Panc1 (cell line): ENCODE measurements at regions not wholly inside any gene's neighbourhood (a gene's known extent, or its start where the extent isn't known, plus 50 kb on each side); places are given as distances from the start of the nearest gene placed in this dataset.

Experiments
- ATAC-seq: fragments of 200-7000 bp; cut with Tn5 transposase; 2 replicates; pipeline ENCODE4 v1.9.1; 2020; ENCODE audit warnings: mild to moderate bottlenecking, moderate library complexity
- BruUV-seq: library from RNA; stranded (reverse); fragments of 400-500 nt; replicated peaks from 2 replicates; lab custom pipeline; 2021; lab: Mats Ljungman, UMichigan
- CTCF ChIA-PET: fragments of 300-600 bp; sonication (Branson Sonifier 250); formaldehyde crosslinking; loops from one replicate; lab custom pipeline; 2022; ENCODE audit warnings: antibody characterized with exemption; lab: Charles Lee
- POLR2A ChIA-PET: fragments of 300-600 bp; sonication (Branson Sonifier 250); formaldehyde crosslinking; loops from one replicate; lab custom pipeline; 2022; ENCODE audit warnings: antibody characterized with exemption; lab: Charles Lee
- DNase-seq: peaks from one replicate; pipeline ENCODE4 v3.0.0-alpha.2; 2010; ENCODE audit warnings: low read depth, low spot score
- H3K27ac ChIP-seq: 2 replicates; pipeline ENCODE4 v1.5.1; 2011; ENCODE audit warnings: mild to moderate bottlenecking, low read length, inconsistent platforms
- H3K27me3 ChIP-seq: fragments of 200-500 bp; sonication (Bioruptor generic); 2 replicates; pipeline ENCODE4 v1.6.0; 2014; ENCODE audit warnings: low read length, inconsistent platforms; ENCODE audit not compliant: control insufficient read depth, insufficient read depth
- H3K36me3 ChIP-seq: fragments of 200-500 bp; sonication (Bioruptor generic); 2 replicates; pipeline ENCODE4 v1.5.1; 2014; ENCODE audit warnings: inconsistent platforms, mild to moderate bottlenecking, low read length, moderate library complexity; ENCODE audit not compliant: control insufficient read depth, insufficient read depth
- H3K4me1 ChIP-seq: 2 replicates; pipeline ENCODE4 v1.5.1; 2011; ENCODE audit warnings: inconsistent platforms, mild to moderate bottlenecking, low read length, moderate library complexity; ENCODE audit not compliant: control insufficient read depth, insufficient read depth
- H3K4me3 ChIP-seq, 2 experiments: 2 replicates each; pipeline ENCODE4 v1.5.1; 2011 to 2012; ENCODE audit warnings: low read depth in 2 of 2, low read length in 2 of 2, mild to moderate bottlenecking in 2 of 2, inconsistent platforms in 1 of 2, moderate library complexity in 1 of 2
- H3K9me3 ChIP-seq: fragments of 200-500 bp; sonication (Bioruptor generic); 2 replicates; pipeline ENCODE4 v1.5.1; 2014; ENCODE audit warnings: low read depth, mild to moderate bottlenecking, inconsistent platforms, low read length, moderate library complexity; ENCODE audit not compliant: control insufficient read depth, insufficient read depth
- POLR2AphosphoS5 ChIP-seq: IDR thresholded peaks from 2 replicates; pipeline ENCODE4 v1.6.1; 2012; ENCODE audit warnings: mild to moderate bottlenecking, low read depth, low read length, moderate library complexity
- SIN3A ChIP-seq: IDR thresholded peaks from 2 replicates; pipeline ENCODE4 v1.6.1; 2012; ENCODE audit warnings: low read depth, mild to moderate bottlenecking, low read length, moderate library complexity, borderline replicate concordance; ENCODE audit not compliant: insufficient read depth
- TCF7L2 ChIP-seq: IDR thresholded peaks from 2 replicates; pipeline ENCODE4 v1.6.1; 2011; ENCODE audit warnings: mild to moderate bottlenecking, low read depth, low read length, inconsistent platforms
- in situ Hi-C: cut with HindIII; loops from 2 replicates; pipeline ENCODE4 v1.10.0; 2016; ENCODE audit warnings: low sequenced_read_pairs, low pct_unique_long_range_greater_than_20kb
- intact Hi-C: fragments of 100-400 bp; cut with micrococcal nuclease; formaldehyde crosslinking; loops from one replicate; pipeline ENCODE4 v1.10.0; 2022; ENCODE audit not compliant: unreplicated experiment
- TF ChIP-seq, protein P1 (sequence below), 2 experiments: IDR thresholded peaks; 2 replicates each; pipeline ENCODE4 v1.6.1; 2011 to 2012; ENCODE audit warnings: low read depth in 2 of 2, control low read depth in 1 of 2, low read length in 1 of 2, mild to moderate bottlenecking in 1 of 2, moderate library complexity in 1 of 2; ENCODE audit not compliant: insufficient read depth in 1 of 2
- TF ChIP-seq, protein P2 (sequence below): fragments of 450-650 bp; IDR thresholded peaks from 2 replicates; pipeline ENCODE4 v1.5.1; 2017; ENCODE audit warnings: mild to moderate bottlenecking

DNA sequence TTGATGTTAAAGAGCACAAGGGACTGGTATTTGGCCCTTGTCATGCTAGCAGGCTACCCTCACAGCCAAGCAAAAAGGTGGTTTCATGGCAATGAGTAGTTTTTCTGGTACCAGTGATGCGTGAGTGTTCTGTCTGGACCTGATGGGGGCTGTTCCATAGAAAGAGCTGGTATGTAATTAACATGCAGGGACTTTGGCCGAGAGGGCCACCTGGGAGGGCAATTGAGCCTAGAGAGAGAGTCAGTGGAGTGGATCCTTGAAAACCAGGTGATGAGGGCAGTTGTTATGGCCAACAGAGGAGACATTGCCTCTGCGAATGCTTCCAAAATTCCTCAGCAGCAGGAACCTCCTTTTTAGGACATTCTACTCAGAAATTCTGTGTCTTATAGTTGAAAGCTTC lies 383.3 kb downstream of the PSAT1 start:
- no TSS peak for BruUV-seq
- DNase-seq: no peak
- in situ Hi-C loops: no loop called here
- intact Hi-C loops: no loop called here
- ChIA-PET POLR2A (no interaction called here), CTCF (no interaction called here)
- H3K27me3 ChIP-seq: no peaks in the 10 kb centered on the region
- TF ChIP-seq SIN3A (no peak), POLR2AphosphoS5 (no peak), TCF7L2 (no peak)
- TF ChIP-seq, protein P1, sequence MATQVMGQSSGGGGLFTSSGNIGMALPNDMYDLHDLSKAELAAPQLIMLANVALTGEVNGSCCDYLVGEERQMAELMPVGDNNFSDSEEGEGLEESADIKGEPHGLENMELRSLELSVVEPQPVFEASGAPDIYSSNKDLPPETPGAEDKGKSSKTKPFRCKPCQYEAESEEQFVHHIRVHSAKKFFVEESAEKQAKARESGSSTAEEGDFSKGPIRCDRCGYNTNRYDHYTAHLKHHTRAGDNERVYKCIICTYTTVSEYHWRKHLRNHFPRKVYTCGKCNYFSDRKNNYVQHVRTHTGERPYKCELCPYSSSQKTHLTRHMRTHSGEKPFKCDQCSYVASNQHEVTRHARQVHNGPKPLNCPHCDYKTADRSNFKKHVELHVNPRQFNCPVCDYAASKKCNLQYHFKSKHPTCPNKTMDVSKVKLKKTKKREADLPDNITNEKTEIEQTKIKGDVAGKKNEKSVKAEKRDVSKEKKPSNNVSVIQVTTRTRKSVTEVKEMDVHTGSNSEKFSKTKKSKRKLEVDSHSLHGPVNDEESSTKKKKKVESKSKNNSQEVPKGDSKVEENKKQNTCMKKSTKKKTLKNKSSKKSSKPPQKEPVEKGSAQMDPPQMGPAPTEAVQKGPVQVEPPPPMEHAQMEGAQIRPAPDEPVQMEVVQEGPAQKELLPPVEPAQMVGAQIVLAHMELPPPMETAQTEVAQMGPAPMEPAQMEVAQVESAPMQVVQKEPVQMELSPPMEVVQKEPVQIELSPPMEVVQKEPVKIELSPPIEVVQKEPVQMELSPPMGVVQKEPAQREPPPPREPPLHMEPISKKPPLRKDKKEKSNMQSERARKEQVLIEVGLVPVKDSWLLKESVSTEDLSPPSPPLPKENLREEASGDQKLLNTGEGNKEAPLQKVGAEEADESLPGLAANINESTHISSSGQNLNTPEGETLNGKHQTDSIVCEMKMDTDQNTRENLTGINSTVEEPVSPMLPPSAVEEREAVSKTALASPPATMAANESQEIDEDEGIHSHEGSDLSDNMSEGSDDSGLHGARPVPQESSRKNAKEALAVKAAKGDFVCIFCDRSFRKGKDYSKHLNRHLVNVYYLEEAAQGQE (IDR thresholded peaks at IDR 0.05; ENCODE audit: insufficient read depth in 1 of 2, low read depth in 2 of 2, low read length in 1 of 2): no peak
- TF ChIP-seq, protein P2, sequence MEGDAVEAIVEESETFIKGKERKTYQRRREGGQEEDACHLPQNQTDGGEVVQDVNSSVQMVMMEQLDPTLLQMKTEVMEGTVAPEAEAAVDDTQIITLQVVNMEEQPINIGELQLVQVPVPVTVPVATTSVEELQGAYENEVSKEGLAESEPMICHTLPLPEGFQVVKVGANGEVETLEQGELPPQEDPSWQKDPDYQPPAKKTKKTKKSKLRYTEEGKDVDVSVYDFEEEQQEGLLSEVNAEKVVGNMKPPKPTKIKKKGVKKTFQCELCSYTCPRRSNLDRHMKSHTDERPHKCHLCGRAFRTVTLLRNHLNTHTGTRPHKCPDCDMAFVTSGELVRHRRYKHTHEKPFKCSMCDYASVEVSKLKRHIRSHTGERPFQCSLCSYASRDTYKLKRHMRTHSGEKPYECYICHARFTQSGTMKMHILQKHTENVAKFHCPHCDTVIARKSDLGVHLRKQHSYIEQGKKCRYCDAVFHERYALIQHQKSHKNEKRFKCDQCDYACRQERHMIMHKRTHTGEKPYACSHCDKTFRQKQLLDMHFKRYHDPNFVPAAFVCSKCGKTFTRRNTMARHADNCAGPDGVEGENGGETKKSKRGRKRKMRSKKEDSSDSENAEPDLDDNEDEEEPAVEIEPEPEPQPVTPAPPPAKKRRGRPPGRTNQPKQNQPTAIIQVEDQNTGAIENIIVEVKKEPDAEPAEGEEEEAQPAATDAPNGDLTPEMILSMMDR: no peak
- no peak overlapping the region for H3K4me3 ChIP-seq
- no peak for ATAC-seq
- H3K27ac ChIP-seq: no peak overlapping the region
- H3K36me3 ChIP-seq: no peaks in the 10 kb centered on the region
- no peaks in the 10 kb centered on the region for H3K9me3 ChIP-seq
- H3K4me1 ChIP-seq: no peaks in the 10 kb centered on the region

DNA sequence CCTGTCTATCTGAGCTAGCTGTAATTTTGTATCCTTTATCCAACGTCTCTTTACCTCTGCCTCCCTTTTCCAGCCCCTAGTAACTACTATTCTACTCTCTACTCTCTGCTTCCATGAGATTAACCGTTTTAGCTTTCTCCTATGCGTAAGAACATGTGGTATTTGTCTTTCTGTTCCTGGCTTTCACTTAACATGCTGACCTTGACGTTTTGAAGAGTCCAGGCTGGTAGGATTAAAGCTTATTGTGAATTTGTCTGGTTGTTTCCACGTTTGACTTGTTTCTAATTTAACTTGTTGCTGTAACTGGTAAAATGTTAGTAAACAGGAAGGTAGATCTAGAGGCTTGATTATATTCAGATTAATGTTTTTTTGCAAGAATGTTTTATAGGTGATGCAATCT lies 385.3 kb downstream of the PSAT1 start:
- CTCF ChIA-PET: no interaction called here
- intact Hi-C loops: no loop called here
- Histone ChIP-seq H3K4me1 (no peaks in the 10 kb centered on the region), H3K27ac (no peak overlapping the region), H3K27me3 (no peaks in the 10 kb centered on the region), H3K9me3 (no peaks in the 10 kb centered on the region), H3K4me3 (no peak overlapping the region), H3K36me3 (no peaks in the 10 kb centered on the region)
- DNase-seq (no peak), ATAC-seq (no peak)
- in situ Hi-C loops: no loop called here
- no TSS peak for BruUV-seq
- POLR2A ChIA-PET: no interaction called here
- no peak for TF ChIP-seq POLR2AphosphoS5
- TF ChIP-seq, protein P1 (IDR thresholded peaks at IDR 0.05; ENCODE audit: insufficient read depth in 1 of 2, low read depth in 2 of 2, low read length in 1 of 2): no peak
- no peak for TF ChIP-seq SIN3A
